T-helper 1 cell (primary cell): ENCODE measurements at regions not wholly inside any gene's neighbourhood (a gene's known extent, or its start where the extent isn't known, plus 50 kb on each side); places are given as distances from the start of the nearest gene placed in this dataset.
"Not testable (repeated sequence)": the region's sequence is repeated elsewhere in the genome, so short reads cannot be mapped to it uniquely, and the experiment has no call there.

Experiments
- DNase-seq, 5 donors: peaks; one replicate each; pipeline ENCODE4 v3.0.0-alpha.2; 2012 to 2020

- no peak for DNase-seq
These were observed 121.6 kb upstream of the LGSN start for GRCh38 chr6:63441266-63441956.

- no peak for DNase-seq
These were observed 123.1 kb upstream of the LGSN start for GRCh38 chr6:63442870-63443269.

- DNase-seq = no peak
These were observed 125.0 kb upstream of the LGSN start for GRCh38 chr6:63444768-63445167.

GRCh38 chr6:63446405-63446804, 125.9 kb upstream of the LOC128125822 start:
- no peak for DNase-seq

GRCh38 chr6:63447134-63447533, 125.1 kb upstream of the LOC128125822 start:
- DNase-seq = no peak

- DNase-seq = no peak
These were observed 124.1 kb upstream of the LOC128125822 start for GRCh38 chr6:63448229-63448628.

- DNase-seq = no peak
These were observed 122.6 kb upstream of the LOC128125822 start for GRCh38 chr6:63449714-63450113.

- DNase-seq = no peak
These were observed 121.0 kb upstream of the LOC128125822 start for GRCh38 chr6:63451238-63451637.

- DNase-seq = no peak
These were observed 120.2 kb upstream of the LOC128125822 start for GRCh38 chr6:63452125-63452524.

- DNase-seq = no peak
These were observed 115.5 kb upstream of the LOC128125822 start for GRCh38 chr6:63456734-63457133.

GRCh38 chr6:63458480-63459115, 113.7 kb upstream of the LOC128125822 start:
- no peak for DNase-seq

- DNase-seq = no peak
These were observed 112.5 kb upstream of the LOC128125822 start for GRCh38 chr6:63459814-63460213.

- no peak for DNase-seq
These were observed 111.3 kb upstream of the LOC128125822 start for GRCh38 chr6:63460971-63461370.

- no peak for DNase-seq
These were observed 108.2 kb upstream of the LOC128125822 start for GRCh38 chr6:63464060-63464459.

- DNase-seq = no peak
These were observed 106.5 kb upstream of the LOC128125822 start for GRCh38 chr6:63465750-63466149.

GRCh38 chr6:63466242-63466733, 106.0 kb upstream of the LOC128125822 start:
- no peak for DNase-seq

GRCh38 chr6:63467247-63467954, 104.9 kb upstream of the LOC128125822 start:
- no peak for DNase-seq

- not testable (repeated sequence) for DNase-seq
These were observed 101.1 kb upstream of the LOC128125822 start for GRCh38 chr6:63471145-63471544.

GRCh38 chr6:63471654-63472053, 100.6 kb upstream of the LOC128125822 start:
- DNase-seq = no peak

GRCh38 chr6:63475707-63476106, 96.6 kb upstream of the LOC128125822 start:
- DNase-seq = no peak

GRCh38 chr6:63476302-63476701, 96.0 kb upstream of the LOC128125822 start:
- no peak for DNase-seq

- DNase-seq = no peak
These were observed 94.7 kb upstream of the LOC128125822 start for GRCh38 chr6:63477422-63478040.

GRCh38 chr6:63478734-63479133, 93.5 kb upstream of the LOC128125822 start:
- no peak for DNase-seq
